Neural progenitor cell (in vitro differentiated cells): ENCODE measurements at regions not wholly inside any gene's neighbourhood (a gene's known extent, or its start where the extent isn't known, plus 50 kb on each side); places are given as distances from the start of the nearest gene placed in this dataset.

ENCODE experiments used
- EZH2phosphoT487 ChIP-seq: fragments of 200-600 bp; sonication (generic); IDR thresholded peaks from 2 replicates; pipeline ENCODE4 v1.6.1; 2017; ENCODE audit warnings: antibody characterized with exemption
- TF ChIP-seq, protein P1 (sequence below): fragments of 200-600 bp; sonication (generic); IDR thresholded peaks from 2 replicates; pipeline ENCODE4 v1.5.1; 2017; ENCODE audit warnings: antibody characterized with exemption, mild to moderate bottlenecking

DNA sequence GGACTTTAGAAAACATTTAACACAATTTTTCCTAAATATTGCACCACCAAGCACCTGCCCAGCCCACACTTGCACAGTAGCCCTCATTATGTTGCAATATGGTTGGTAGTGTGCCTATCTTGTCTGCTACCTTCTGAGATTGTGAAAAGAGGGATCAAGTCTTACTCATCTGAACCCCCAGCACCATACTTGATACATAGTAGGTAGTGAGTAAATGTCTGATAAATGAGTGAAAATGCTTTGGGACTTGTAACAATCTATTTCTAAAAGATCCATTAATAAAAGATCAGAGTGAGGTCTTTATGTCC is 118.4 kb upstream of the MED14 start:
- TF ChIP-seq, protein P1, sequence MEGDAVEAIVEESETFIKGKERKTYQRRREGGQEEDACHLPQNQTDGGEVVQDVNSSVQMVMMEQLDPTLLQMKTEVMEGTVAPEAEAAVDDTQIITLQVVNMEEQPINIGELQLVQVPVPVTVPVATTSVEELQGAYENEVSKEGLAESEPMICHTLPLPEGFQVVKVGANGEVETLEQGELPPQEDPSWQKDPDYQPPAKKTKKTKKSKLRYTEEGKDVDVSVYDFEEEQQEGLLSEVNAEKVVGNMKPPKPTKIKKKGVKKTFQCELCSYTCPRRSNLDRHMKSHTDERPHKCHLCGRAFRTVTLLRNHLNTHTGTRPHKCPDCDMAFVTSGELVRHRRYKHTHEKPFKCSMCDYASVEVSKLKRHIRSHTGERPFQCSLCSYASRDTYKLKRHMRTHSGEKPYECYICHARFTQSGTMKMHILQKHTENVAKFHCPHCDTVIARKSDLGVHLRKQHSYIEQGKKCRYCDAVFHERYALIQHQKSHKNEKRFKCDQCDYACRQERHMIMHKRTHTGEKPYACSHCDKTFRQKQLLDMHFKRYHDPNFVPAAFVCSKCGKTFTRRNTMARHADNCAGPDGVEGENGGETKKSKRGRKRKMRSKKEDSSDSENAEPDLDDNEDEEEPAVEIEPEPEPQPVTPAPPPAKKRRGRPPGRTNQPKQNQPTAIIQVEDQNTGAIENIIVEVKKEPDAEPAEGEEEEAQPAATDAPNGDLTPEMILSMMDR = no peak
- TF ChIP-seq EZH2phosphoT487 = no peak
